DOHH2 (cell line): ENCODE measurements at regions not wholly inside any gene's neighbourhood (a gene's known extent, or its start where the extent isn't known, plus 50 kb on each side); places are given as distances from the start of the nearest gene placed in this dataset.

Experiments used
- EZH2phosphoT487 ChIP-seq: fragments of 200-600 bp; sonication (generic); IDR thresholded peaks from 2 replicates; pipeline ENCODE4 v1.6.1; 2017; ENCODE audit warnings: borderline replicate concordance, mild to moderate bottlenecking, antibody characterized with exemption, low read length, moderate library complexity, mixed read lengths
- TF ChIP-seq, protein P1 (sequence below): fragments of 200-600 bp; sonication (generic); IDR thresholded peaks from one replicate; pipeline ENCODE4 v1.5.1; 2014; ENCODE audit warnings: antibody characterized with exemption, mild to moderate bottlenecking, low read depth, low read length; ENCODE audit not compliant: poor library complexity, severe bottlenecking

DNA sequence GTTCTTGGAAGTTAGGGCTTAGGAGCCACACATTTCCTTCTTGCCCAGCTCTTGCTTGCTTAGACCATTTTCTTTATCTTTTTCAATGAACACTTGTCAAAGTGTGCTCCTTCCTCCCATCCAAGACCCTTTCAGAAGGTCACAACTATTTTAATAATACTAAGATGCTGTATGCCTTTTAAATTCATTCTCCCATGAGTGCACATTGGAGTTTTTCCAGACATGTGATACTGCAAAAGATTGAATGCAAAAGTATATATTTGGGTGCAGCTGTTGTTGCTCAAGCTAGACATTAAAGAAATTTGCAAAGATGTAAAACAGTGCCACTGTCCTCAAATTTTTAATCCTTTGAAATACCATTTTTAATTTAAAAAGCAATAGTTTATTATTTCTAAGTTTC, 69.3 kb upstream of the TNRC6B start:
- TF ChIP-seq, protein P1, sequence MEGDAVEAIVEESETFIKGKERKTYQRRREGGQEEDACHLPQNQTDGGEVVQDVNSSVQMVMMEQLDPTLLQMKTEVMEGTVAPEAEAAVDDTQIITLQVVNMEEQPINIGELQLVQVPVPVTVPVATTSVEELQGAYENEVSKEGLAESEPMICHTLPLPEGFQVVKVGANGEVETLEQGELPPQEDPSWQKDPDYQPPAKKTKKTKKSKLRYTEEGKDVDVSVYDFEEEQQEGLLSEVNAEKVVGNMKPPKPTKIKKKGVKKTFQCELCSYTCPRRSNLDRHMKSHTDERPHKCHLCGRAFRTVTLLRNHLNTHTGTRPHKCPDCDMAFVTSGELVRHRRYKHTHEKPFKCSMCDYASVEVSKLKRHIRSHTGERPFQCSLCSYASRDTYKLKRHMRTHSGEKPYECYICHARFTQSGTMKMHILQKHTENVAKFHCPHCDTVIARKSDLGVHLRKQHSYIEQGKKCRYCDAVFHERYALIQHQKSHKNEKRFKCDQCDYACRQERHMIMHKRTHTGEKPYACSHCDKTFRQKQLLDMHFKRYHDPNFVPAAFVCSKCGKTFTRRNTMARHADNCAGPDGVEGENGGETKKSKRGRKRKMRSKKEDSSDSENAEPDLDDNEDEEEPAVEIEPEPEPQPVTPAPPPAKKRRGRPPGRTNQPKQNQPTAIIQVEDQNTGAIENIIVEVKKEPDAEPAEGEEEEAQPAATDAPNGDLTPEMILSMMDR: no peak
- TF ChIP-seq EZH2phosphoT487: no peak
